H1 (cell line): ENCODE measurements at regions not wholly inside any gene's neighbourhood (a gene's known extent, or its start where the extent isn't known, plus 50 kb on each side); places are given as distances from the start of the nearest gene placed in this dataset.

ENCODE experiments used
- CTCF ChIA-PET: fragments of 300-600 bp; sonication (Branson Sonifier 250); formaldehyde crosslinking; loops from one replicate; lab custom pipeline; 2021; ENCODE audit not compliant: partially characterized antibody; lab: Charles Lee
- POLR2A ChIA-PET: fragments of 300-600 bp; sonication (Branson Sonifier 250); formaldehyde crosslinking; loops from one replicate; lab custom pipeline; 2021; ENCODE audit warnings: inconsistent platforms; ENCODE audit not compliant: partially characterized antibody; lab: Charles Lee
- DNase-seq, 2 experiments: peaks; one replicate each; pipeline versions ENCODE4 v3.0.0 to v3.0.0-alpha.2; 2010 to 2022; ENCODE audit warnings: low spot score in 2 of 2, low read depth in 1 of 2, mixed read lengths in 1 of 2
- FAIRE-seq: peaks from 2 replicates; lab custom pipeline; 2011; peaks lifted over from hg19 to GRCh38; lab: Jason Lieb, UNC
- H2AFZ ChIP-seq: 2 replicates; pipeline ENCODE4 v1.8.1; 2012; ENCODE audit warnings: low read length, inconsistent platforms
- H2AK5ac ChIP-seq: 2 replicates; pipeline ENCODE4 v1.6.1; 2013; ENCODE audit warnings: low read depth, low read length
- H2BK120ac ChIP-seq: replicated peaks from 2 replicates; pipeline ENCODE3; 2013; ENCODE audit warnings: low read depth, low read length, inconsistent platforms
- H2BK12ac ChIP-seq: 2 replicates; pipeline ENCODE4 v1.6.1; 2013; ENCODE audit warnings: low read depth, low read length
- H2BK15ac ChIP-seq: 2 replicates; pipeline ENCODE4 v1.6.1; 2013; ENCODE audit warnings: low read length
- H2BK20ac ChIP-seq: 2 replicates; pipeline ENCODE4 v1.6.1; 2013; ENCODE audit warnings: low read length
- H2BK5ac ChIP-seq: 2 replicates; pipeline ENCODE4 v1.6.1; 2013; ENCODE audit warnings: low read depth, low read length
- H3K14ac ChIP-seq: 2 replicates; pipeline ENCODE4 v1.6.1; 2013; ENCODE audit warnings: inconsistent platforms; ENCODE audit not compliant: insufficient read length
- H3K18ac ChIP-seq: 2 replicates; pipeline ENCODE4 v1.6.1; 2013; ENCODE audit warnings: low read length; ENCODE audit errors: extremely low read depth
- H3K23ac ChIP-seq: 2 replicates; pipeline ENCODE4 v1.6.1; 2013; ENCODE audit warnings: inconsistent platforms; ENCODE audit not compliant: insufficient read length
- H3K23me2 ChIP-seq: 2 replicates; pipeline ENCODE4 v1.6.1; 2013; ENCODE audit warnings: low read depth, low read length
- H3K27ac ChIP-seq: 2 replicates; pipeline ENCODE4 v1.6.1; 2011; ENCODE audit warnings: low read depth, low read length, inconsistent platforms
- H3K27me3 ChIP-seq, 4 experiments: replicated peaks in 1 of 4; 1 replicate in 1 of 4; 2 replicates in 3 of 4; pipeline versions ENCODE4 v1.6.1 to v1.8.1; 2011 to 2013; ENCODE audit warnings: low read length in 3 of 4, mild to moderate bottlenecking in 3 of 4, inconsistent platforms in 2 of 4, mixed read lengths in 2 of 4, moderate library complexity in 1 of 4; ENCODE audit not compliant: control insufficient read depth in 3 of 4, insufficient read depth in 3 of 4; ENCODE audit errors: extremely low read depth in 1 of 4
- H3K36me3 ChIP-seq, 4 experiments: 2 replicates each; pipeline versions ENCODE4 v1.6.1 to v1.8.1; 2011 to 2013; ENCODE audit warnings: mild to moderate bottlenecking in 4 of 4, low read length in 3 of 4, moderate library complexity in 2 of 4, control low read depth in 1 of 4, inconsistent platforms in 1 of 4; ENCODE audit not compliant: insufficient read depth in 4 of 4, control insufficient read depth in 2 of 4
- H3K4ac ChIP-seq: replicated peaks from 2 replicates; pipeline ENCODE3; 2013; ENCODE audit warnings: low read length, low read depth, mixed read lengths, inconsistent platforms; ENCODE audit not compliant: insufficient read length
- H3K4me1 ChIP-seq, 4 experiments: replicated peaks in 1 of 4; 1 replicate in 1 of 4; 2 replicates in 3 of 4; pipeline versions ENCODE4 v1.6.1 to v1.8.1; 2011 to 2013; ENCODE audit warnings: low read length in 3 of 4, inconsistent platforms in 2 of 4, mixed read lengths in 1 of 4; ENCODE audit not compliant: insufficient read depth in 4 of 4, control insufficient read depth in 3 of 4
- H3K4me2 ChIP-seq, 2 experiments: 2 replicates each; pipeline versions ENCODE4 v1.6.1 to v1.8.1; 2011 to 2013; ENCODE audit warnings: low read depth in 2 of 2, low read length in 2 of 2, control low read depth in 1 of 2, inconsistent platforms in 1 of 2, mild to moderate bottlenecking in 1 of 2; ENCODE audit not compliant: insufficient read depth in 1 of 2
- H3K4me3 ChIP-seq, 4 experiments: fragments of 200-600, 300-600 bp in 1 of 4; sonication (generic), shearing (Covaris generic), sonication (Bioruptor Twin) in 1 of 4; 2 replicates each; pipeline versions ENCODE4 v1.5.1 to v1.8.1; 2011 to 2016; ENCODE audit warnings: low read length in 4 of 4, low read depth in 3 of 4, control low read depth in 2 of 4, inconsistent platforms in 2 of 4, mild to moderate bottlenecking in 2 of 4, mixed read lengths in 1 of 4, moderate library complexity in 1 of 4; ENCODE audit not compliant: insufficient read depth in 2 of 4; ENCODE audit errors: extremely low read depth in 1 of 4
- H3K56ac ChIP-seq: replicated peaks from 2 replicates; pipeline ENCODE3; 2013; ENCODE audit warnings: low read depth, mild to moderate bottlenecking, mixed read lengths, low read length, inconsistent platforms; ENCODE audit not compliant: insufficient read length
- H3K79me1 ChIP-seq: 2 replicates; pipeline ENCODE4 v1.6.1; 2013; ENCODE audit warnings: low read depth, low read length, control low read depth
- H3K79me2 ChIP-seq, 2 experiments: 2 replicates each; pipeline versions ENCODE4 v1.6.1 to v1.8.1; 2012 to 2013; ENCODE audit warnings: low read length in 2 of 2, mild to moderate bottlenecking in 2 of 2, inconsistent platforms in 1 of 2; ENCODE audit not compliant: insufficient read depth in 2 of 2, control insufficient read depth in 1 of 2
- H3K9ac ChIP-seq, 4 experiments: replicated peaks in 1 of 4; 1 replicate in 1 of 4; 2 replicates in 3 of 4; pipeline versions ENCODE4 v1.6.1 to v1.8.1; 2011 to 2013; ENCODE audit warnings: low read depth in 3 of 4, low read length in 3 of 4, control low read depth in 2 of 4, mild to moderate bottlenecking in 2 of 4, moderate library complexity in 2 of 4, inconsistent platforms in 1 of 4; ENCODE audit errors: extremely low read depth in 1 of 4
- H3K9me3 ChIP-seq, 2 experiments: 2 replicates each; pipeline versions ENCODE4 v1.6.1 to v1.8.1; 2012 to 2013; ENCODE audit warnings: mild to moderate bottlenecking in 2 of 2, moderate library complexity in 2 of 2, control low read depth in 1 of 2, inconsistent platforms in 1 of 2, low read depth in 1 of 2, low read length in 1 of 2, mixed read lengths in 1 of 2; ENCODE audit not compliant: insufficient read depth in 2 of 2
- H4K20me1 ChIP-seq, 2 experiments: replicated peaks in 1 of 2; 2 replicates each; pipeline versions ENCODE3 to v1.8.1; 2011 to 2013; ENCODE audit warnings: inconsistent platforms in 2 of 2, low read length in 2 of 2, mild to moderate bottlenecking in 1 of 2; ENCODE audit not compliant: insufficient read depth in 2 of 2, control insufficient read depth in 1 of 2
- H4K5ac ChIP-seq: 2 replicates; pipeline ENCODE4 v1.6.1; 2013; ENCODE audit warnings: low read length, low read depth, mixed read lengths, inconsistent platforms; ENCODE audit not compliant: insufficient read length
- H4K8ac ChIP-seq: 2 replicates; pipeline ENCODE4 v1.8.0; 2013; ENCODE audit warnings: mild to moderate bottlenecking, moderate library complexity, low read length, inconsistent platforms; ENCODE audit not compliant: insufficient read depth; ENCODE audit errors: extremely low read depth
- H4K91ac ChIP-seq: replicated peaks from 2 replicates; pipeline ENCODE3; 2013; ENCODE audit warnings: low read length, mixed read lengths, inconsistent platforms; ENCODE audit not compliant: insufficient read length
- BCL11A ChIP-seq, 2 experiments: IDR thresholded peaks; one replicate each; pipeline ENCODE4 v1.6.1; 2011; ENCODE audit warnings: low read depth in 2 of 2, low read length in 2 of 2, mild to moderate bottlenecking in 2 of 2
- EGR1 ChIP-seq: IDR thresholded peaks from 2 replicates; pipeline ENCODE4 v1.6.1; 2011; ENCODE audit warnings: low read depth, low read length, borderline replicate concordance
- SAP30 ChIP-seq: fragments of 300-600 bp; sonication (generic); IDR thresholded peaks from 2 replicates; pipeline ENCODE4 v1.7.1; 2012; ENCODE audit warnings: low read length, moderate library complexity, mild to moderate bottlenecking, inconsistent platforms; ENCODE audit not compliant: insufficient read depth, insufficient replicate concordance
- SIN3A ChIP-seq, 2 experiments: IDR thresholded peaks in 1 of 2; conservative IDR thresholded peaks in 1 of 2; 2 replicates each; pipeline ENCODE4 v1.6.1; 2011 to 2012; ENCODE audit warnings: low read length in 2 of 2, improper control_type of control experiment in 1 of 2, low read depth in 1 of 2, mild to moderate bottlenecking in 1 of 2
- WGBS, 2 experiments: shearing (Covaris generic) in 1 of 2; methylation state at CpG; one replicate each; pipeline versions ENCODE4 v1.1.6 to v1.1.7; 2013 to 2015; ENCODE audit warnings: low lambda C conversion rate in 2 of 2, mixed read lengths in 2 of 2, inconsistent platforms in 1 of 2, low coverage in 1 of 2, missing lambda C conversion rate in 1 of 2; ENCODE audit not compliant: insufficient replicate concordance in 2 of 2, insufficient coverage in 1 of 2, insufficient read length in 1 of 2; ENCODE audit errors: extremely low coverage in 1 of 2, missing lambda C conversion rate in 1 of 2; 5-methylcytosine and 5-hydroxymethylcytosine counted together
- TF ChIP-seq, protein P1 (sequence below): IDR thresholded peaks from 2 replicates; pipeline ENCODE4 v1.6.1; 2011; ENCODE audit warnings: low read depth, mild to moderate bottlenecking, low read length; ENCODE audit not compliant: insufficient read depth

- WGBS, 2 experiments = 87% methylated on average over 1 of the region's 1 CpG; no CpG with 5 or more reads in 1 of the 2 experiments
- no peaks in the 10 kb centered on the region for H3K23me2 ChIP-seq
- H4K5ac ChIP-seq = no peak overlapping the region
- H3K79me2 ChIP-seq = no peaks in the 10 kb centered on the region
- H3K9me3 ChIP-seq = no peaks in the 10 kb centered on the region
- no peak overlapping the region for H4K91ac ChIP-seq
- no peaks in the 10 kb centered on the region for H3K36me3 ChIP-seq
- FAIRE-seq (no peak), DNase-seq (no peak)
- no peaks in the 10 kb centered on the region; a peak in 1 of 7 replicates for H3K4me1 ChIP-seq
- no peak overlapping the region for H2BK120ac ChIP-seq
- no peaks in the 10 kb centered on the region for H3K79me1 ChIP-seq
- no peaks in the 10 kb centered on the region for H3K27me3 ChIP-seq
- no peak overlapping the region for H2BK15ac ChIP-seq
- H2AFZ ChIP-seq = no peak overlapping the region
- H4K20me1 ChIP-seq = no peaks in the 10 kb centered on the region
- no peak overlapping the region for H4K8ac ChIP-seq
- no peak overlapping the region for H3K4me3 ChIP-seq
- no peak overlapping the region for H3K23ac ChIP-seq
- no peak overlapping the region for H3K9ac ChIP-seq
- H3K18ac ChIP-seq = no peak overlapping the region
- H3K14ac ChIP-seq = no peak overlapping the region
- no peak overlapping the region for H2BK20ac ChIP-seq
- no peak overlapping the region for H3K56ac ChIP-seq
- no peak overlapping the region for H3K4me2 ChIP-seq
- no peak overlapping the region for H3K27ac ChIP-seq
- no peak overlapping the region for H2AK5ac ChIP-seq
- ChIA-PET CTCF (interaction anchor here (0.7 to 0.9 kb wide), 2 partner anchors 12 to 24 kb away, joined by 3 read pairs; no protein-coding TSS in a partner anchor), POLR2A (no interaction called here)
- H2BK12ac ChIP-seq = no peak overlapping the region
- no peak overlapping the region for H3K4ac ChIP-seq
- H2BK5ac ChIP-seq = no peak overlapping the region
- no peak for TF ChIP-seq BCL11A (IDR thresholded peaks at IDR 0.05; ENCODE audit: low read depth in 2 of 2, low read length in 2 of 2)
- TF ChIP-seq SIN3A (conservative IDR thresholded peaks at IDR 0.05 in 1 of 2, IDR thresholded peaks at IDR 0.05 in 1 of 2; ENCODE audit: low read depth in 1 of 2, low read length in 2 of 2) = no peak
- no peak for TF ChIP-seq EGR1
- TF ChIP-seq, protein P1, sequence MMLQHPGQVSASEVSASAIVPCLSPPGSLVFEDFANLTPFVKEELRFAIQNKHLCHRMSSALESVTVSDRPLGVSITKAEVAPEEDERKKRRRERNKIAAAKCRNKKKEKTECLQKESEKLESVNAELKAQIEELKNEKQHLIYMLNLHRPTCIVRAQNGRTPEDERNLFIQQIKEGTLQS = no peak
- TF ChIP-seq SAP30 = no peak
Measured at GRCh38 chr3:19815805-19816204, 118.2 kb downstream of the EFHB start.
